GM12874 (cell line): ENCODE measurements at regions not wholly inside any gene's neighbourhood (a gene's known extent, or its start where the extent isn't known, plus 50 kb on each side); places are given as distances from the start of the nearest gene placed in this dataset.

Source experiments
- CTCF ChIP-seq: IDR thresholded peaks from 2 replicates; pipeline ENCODE4 v1.5.1; 2011; ENCODE audit warnings: low read depth, mild to moderate bottlenecking, control low read depth, low read length, moderate library complexity; ENCODE audit not compliant: insufficient read depth

- no peak for TF ChIP-seq CTCF
Observed at GRCh38 chr13:73782450-73783449, 351.5 kb downstream of the KLF12 start.

GRCh38 chr13:73781384-73781783 lies 352.8 kb downstream of the KLF12 start:
- no peak for TF ChIP-seq CTCF

GRCh38 chr13:73779881-73780280 lies 354.3 kb downstream of the KLF12 start:
- no peak for TF ChIP-seq CTCF

- TF ChIP-seq CTCF, result no peak
Observed at GRCh38 chr13:73778242-73778864, 355.9 kb downstream of the KLF12 start.

- TF ChIP-seq CTCF, result no peak
Observed at GRCh38 chr13:73777134-73777533, 357.1 kb downstream of the KLF12 start.

- no peak for TF ChIP-seq CTCF
Observed at GRCh38 chr13:73776151-73776785, 357.9 kb downstream of the KLF12 start.

DNA sequence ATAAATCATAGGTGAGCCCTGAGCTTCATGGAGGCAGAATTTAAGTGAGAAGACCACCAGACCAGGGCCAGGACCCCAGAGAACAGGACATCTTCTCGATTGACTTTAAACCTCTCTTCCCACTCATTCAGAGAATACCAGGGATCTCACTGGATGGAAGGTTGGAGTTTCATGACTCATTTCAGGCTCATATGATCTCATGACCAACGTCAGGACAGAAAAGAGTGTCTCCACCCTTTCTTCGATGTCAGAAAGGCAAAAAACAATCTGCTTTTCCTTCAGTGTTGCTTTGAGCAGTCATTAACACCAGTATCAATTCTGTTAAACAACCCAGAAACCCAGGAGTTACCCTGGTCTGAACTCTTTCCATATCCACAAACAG lies 361.0 kb downstream of the KLF12 start:
- TF ChIP-seq CTCF, result no peak
